HG02798 (cell line): ENCODE measurements at regions not wholly inside any gene's neighbourhood (a gene's known extent, or its start where the extent isn't known, plus 50 kb on each side); places are given as distances from the start of the nearest gene placed in this dataset.
"Not testable (repeated sequence)": the region's sequence is repeated elsewhere in the genome, so short reads cannot be mapped to it uniquely, and the experiment has no call there.

Experiments used
- ATAC-seq: cut with Tn5 transposase; IDR thresholded peaks from one replicate; pipeline ENCODE4 v1.9.1; 2021; ENCODE audit warnings: mild to moderate bottlenecking; ENCODE audit not compliant: unreplicated experiment, poor library complexity

- no peak for ATAC-seq
Observed at GRCh38 chr3:130800829-130801228, 54.2 kb upstream of the PIK3R4 start.

GRCh38 chr3:130801473-130801872, 54.8 kb upstream of the PIK3R4 start:
- ATAC-seq: no peak

GRCh38 chr3:130811557-130811956, 64.9 kb upstream of the PIK3R4 start:
- no peak for ATAC-seq

DNA sequence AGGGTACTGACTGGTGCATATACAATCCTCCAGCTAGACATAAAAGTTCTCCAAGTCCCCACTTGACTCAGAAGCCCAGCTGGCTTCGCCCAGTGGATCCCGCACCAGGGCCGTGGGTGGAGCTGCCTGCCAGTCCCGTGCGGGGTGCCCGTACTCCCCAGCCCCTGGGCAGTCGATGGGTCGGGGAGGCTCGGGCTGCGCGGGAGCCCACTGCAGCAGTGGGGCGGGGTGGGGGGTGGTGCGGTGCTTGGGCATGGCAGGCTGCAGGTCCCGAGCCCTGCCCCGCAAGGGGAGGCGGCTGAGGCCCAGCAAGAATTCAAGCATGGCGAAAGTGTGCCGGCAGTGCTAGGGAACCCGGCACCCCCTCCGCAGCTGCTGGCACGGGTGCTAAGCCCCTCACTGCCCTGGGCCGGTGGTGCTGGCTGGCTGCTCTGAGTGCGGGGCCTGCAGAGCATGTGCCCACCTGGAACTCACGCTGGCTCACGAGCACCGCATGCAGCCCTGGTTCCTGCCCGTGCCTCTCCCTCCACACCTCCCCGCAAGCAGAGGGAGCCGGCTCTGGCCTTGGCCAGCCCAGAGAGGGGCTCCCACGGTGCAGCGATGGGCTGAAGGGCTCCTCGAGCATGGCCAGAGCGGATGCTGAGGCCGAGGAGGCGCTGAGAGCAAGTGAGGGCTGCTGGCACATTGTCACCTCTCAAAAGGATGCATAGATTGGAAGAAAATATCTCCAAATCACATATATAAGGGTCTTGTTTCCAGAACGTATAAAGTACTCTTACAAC, 68.3 kb upstream of the PIK3R4 start:
- no peak for ATAC-seq

- no peak for ATAC-seq
Observed at GRCh38 chr3:130816561-130817445, 70.2 kb upstream of the PIK3R4 start.

DNA sequence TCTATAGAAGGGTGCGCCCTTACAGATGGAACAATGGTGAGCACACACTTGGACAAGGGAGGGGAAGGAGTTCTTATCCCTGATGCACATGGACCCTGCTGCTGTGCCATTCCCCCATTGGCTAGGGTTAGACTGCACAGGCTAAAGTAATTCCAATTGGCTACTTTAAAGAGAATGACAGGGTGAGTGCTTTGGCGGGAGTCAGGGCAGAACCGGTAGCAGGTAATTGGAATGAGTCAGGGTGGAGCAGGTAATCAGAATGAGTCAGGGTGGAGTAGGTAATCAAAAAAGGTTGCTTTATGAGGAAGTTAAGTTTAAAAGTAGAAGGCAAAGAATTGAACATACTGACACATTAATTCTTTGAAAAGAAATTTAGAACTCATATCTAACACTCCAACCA, 71.4 kb upstream of the PIK3R4 start:
- not testable (repeated sequence) for ATAC-seq

DNA sequence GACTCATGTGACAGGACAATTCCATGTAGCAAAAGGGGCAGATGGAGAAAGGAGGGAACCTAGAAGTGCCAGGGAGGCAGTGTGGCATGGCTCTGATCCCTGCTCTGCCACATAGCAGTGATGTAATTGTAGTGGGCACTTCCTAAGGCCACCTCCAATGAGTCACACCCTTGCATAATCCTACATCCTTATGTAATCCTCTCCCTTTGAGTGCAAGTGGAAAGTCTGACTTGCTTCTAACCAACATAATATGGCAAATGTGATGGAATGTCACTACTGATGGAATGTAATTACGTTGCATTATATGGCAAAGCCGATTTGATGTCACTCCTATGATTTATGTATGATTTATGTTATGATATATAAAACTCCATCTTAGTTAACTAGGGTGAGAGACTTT, 72.9 kb upstream of the ATP2C1 start:
- no peak for ATAC-seq

GRCh38 chr3:130821806-130822205, 72.1 kb upstream of the ATP2C1 start:
- no peak for ATAC-seq

- no peak for ATAC-seq
Observed at GRCh38 chr3:130823241-130823884, 70.5 kb upstream of the ATP2C1 start.

- ATAC-seq: no peak
Observed at GRCh38 chr3:130823996-130824395, 69.9 kb upstream of the ATP2C1 start.

- no peak for ATAC-seq
Observed at GRCh38 chr3:130825762-130826299, 68.1 kb upstream of the ATP2C1 start.

DNA sequence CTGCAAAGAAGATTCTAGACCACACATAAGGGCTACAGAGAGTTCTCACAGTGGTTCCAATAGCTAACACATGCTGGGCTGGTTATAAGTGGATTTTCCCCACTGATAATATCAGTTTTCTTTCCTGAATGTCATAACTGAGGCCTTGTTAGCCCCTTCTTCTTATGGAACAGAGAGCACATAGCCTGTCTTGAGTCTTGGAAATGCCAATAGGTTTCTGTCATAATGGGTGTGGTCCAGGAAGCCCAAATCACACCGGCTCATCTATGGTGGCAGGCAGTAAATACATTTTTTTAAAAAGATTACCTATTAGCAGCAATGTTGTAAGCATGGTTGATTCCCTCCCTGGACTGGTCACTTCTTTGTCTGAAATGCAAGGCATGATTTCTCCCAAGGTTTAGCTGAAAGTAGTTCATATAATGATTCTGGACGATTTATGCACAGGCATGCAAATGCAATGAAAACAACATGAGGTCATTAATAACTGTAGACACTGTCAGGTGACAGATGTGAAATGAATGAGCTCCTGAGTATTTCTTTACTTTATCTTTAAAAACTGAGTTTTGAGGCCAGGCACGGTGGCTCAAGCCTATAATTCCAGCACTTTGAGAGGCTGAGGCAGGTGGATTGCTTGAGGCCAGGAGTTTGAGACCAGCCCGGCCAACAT, 67.2 kb upstream of the ATP2C1 start:
- ATAC-seq: no peak

- ATAC-seq: no peak
Observed at GRCh38 chr3:130827486-130827885, 66.4 kb upstream of the ATP2C1 start.

GRCh38 chr3:130828948-130829947, 64.6 kb upstream of the ATP2C1 start:
- no peak for ATAC-seq

- no peak for ATAC-seq
Observed at GRCh38 chr3:130831719-130832400, 62.0 kb upstream of the ATP2C1 start.

GRCh38 chr3:130832401-130832746, 61.5 kb upstream of the ATP2C1 start:
- ATAC-seq: not testable (repeated sequence)

DNA sequence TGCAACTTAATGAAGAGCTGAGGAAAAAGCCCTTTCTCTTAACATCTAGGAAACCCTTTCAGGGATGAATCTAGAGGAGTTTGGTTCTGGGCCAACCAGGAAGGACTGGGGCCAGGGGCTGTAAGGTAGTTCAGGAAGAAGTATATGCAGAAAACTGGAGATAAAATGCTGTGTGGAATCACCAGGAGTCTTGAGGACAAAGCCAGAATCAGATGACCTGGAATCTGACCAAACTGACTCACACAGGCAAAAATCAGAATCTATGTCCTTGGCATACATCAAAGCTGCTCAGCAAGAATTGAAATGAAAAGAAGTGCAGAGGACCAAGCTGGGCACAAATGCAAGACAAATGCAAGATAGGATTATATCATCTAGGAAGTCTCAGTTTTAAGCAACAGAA, 59.4 kb upstream of the ATP2C1 start:
- no peak for ATAC-seq

- no peak for ATAC-seq
Observed at GRCh38 chr3:130835483-130835882, 58.4 kb upstream of the ATP2C1 start.
